COLO668 (cell line): ENCODE measurements at regions not wholly inside any gene's neighbourhood (a gene's known extent, or its start where the extent isn't known, plus 50 kb on each side); places are given as distances from the start of the nearest gene placed in this dataset.
"Not testable (repeated sequence)": the region's sequence is repeated elsewhere in the genome, so short reads cannot be mapped to it uniquely, and the experiment has no call there.

Experiments used
- DNase-seq: peaks from one replicate; lab custom pipeline; 2025; ENCODE audit not compliant: unreplicated experiment; lab: John Stamatoyannopoulos, UW

DNA sequence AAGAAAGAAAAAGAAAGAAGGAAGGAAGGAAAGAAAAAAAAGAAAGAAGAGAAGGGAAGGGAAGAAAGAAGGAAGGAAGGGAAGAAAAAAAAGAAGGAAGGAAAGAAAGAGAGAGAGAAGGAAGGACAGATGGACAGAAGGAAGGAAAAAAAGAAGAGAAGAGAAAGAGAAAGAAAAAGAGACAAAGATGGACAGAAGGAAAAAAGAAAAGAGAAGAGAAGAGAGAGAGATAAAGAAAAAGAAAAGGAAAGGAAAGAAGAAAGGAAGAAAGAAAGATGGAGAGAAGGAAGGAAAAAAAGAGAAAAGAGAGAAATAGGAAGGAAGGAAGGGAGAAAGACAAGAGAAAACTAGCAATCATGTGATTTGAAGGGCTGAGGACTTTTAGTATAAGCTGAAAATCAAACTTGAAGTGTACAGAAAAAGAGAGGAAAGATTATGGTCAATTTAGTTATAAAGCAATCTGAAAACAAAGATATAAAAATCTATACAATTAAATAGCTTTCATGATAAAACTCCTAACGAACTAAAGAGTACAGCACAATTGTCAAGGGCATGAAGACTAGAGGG, 115.3 kb downstream of the LTN1 start:
- no peak for DNase-seq

DNA sequence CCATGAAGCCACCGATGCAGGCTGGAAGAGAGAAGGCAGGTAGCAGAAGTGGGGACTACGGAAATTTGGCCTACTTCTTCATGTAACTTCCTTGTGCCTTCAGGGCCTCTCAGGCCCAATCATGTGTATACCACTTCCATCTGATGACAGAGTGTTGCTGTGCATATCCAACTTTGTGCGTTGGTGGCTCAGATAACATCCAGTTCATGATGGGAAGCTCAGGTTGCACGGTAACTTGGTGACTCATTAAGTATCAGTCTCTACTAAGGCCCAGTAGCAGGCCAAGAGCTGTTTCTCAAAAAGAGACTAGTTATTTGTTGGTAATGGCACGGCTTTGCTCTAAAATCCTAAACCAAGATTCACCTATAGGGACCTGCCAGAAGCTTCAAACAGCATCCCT, 117.6 kb downstream of the LTN1 start:
- DNase-seq = no peak

DNA sequence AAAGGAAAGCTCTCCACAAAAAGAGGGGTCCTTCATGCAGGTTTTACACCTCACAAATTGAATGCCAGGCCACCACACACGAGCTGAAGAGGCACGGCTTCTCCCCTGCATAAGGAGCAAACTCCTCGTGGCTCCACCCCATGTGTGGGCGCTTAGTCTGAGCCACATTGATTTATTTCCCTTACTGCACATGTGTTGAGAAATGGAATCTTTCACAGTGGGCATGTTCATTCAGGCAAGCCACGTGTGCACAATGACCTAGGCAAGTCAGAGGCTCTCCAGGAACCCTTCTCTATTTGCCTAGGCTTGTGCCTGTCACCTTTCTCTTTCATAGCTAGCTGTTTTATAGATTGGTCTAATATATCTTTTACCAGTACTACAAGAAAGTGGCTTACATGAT, 120.5 kb downstream of the LTN1 start:
- DNase-seq = no peak

DNA sequence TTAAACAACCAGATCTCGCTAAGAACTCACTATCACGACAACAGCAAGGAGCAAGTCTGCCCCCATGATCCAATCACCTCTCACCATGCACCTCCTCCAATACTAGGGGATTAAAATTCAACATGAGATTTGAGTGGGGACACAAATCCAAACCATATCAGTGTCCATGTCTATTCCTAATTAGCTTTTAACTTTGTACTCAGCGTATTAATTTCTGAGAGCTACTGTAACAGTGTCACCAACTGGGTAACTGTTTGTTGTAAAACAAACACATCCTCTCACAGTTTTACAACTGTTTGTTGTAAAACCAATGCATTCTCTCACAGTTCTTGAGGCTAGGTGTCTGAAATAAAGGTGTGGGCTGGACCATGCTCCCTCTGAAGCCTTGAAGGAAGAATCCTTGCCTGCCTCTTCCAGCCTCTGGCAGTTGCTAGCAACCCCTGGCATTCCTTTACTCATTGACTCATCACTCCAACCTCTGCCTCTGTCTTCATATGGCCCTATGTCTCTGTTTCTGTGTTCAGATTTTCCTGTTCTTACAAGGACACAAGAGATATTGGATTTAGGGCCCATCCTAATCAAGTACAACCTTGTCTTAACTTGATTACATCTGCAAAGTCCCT, 121.2 kb downstream of the LTN1 start:
- DNase-seq = no peak

DNA sequence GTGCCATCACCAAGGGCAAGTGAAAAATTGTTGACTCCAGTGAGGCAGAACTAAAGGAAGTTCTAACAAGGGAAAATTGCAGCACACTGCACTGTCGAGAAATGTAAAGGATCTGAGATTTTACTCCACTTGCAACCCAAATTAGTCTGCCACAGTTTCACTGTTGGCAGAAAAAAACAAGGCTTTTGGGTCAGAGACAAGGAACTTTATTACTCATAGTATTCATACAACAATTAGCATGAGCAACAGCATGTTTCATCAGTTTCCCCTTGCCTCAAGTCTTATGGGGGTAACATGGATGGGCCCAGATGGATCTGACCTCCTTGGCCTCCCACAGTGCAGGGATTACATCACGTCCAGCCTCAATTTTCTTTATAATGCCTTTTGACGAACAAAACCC, 125.3 kb downstream of the LTN1 start:
- no peak for DNase-seq

DNA sequence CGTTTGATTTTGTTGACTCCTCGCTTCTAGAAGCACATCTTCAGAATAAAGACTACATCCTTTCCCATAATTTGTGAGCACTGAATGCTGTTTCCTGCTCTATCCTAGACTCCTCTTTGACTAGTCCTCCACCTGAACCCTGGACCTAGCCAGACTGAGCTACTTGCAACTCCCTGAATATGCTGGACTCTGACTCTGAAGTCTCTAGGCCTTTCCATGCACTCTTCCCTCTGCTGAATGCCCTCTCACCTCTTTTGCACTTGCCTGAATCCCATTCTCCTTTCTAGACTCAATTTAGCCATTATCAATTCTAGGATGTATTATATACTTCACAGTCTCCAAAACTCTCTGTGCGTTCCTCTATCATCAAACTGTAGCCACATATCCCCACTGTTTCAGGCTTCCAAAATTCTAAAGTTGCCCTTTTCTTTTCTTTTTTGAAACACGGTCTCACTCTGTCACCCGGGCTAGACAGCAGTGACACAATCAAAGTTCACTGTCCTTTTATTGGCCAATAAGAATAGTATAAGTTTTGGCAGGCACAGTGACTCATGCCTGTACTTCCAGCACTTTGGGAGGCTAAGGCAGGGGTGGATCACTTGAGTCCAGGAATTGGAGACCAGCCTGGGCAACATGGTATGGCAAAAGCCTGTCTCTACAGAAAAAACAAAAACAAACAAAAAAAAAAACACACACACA, 127.0 kb downstream of the LTN1 start:
- no peak for DNase-seq

DNA sequence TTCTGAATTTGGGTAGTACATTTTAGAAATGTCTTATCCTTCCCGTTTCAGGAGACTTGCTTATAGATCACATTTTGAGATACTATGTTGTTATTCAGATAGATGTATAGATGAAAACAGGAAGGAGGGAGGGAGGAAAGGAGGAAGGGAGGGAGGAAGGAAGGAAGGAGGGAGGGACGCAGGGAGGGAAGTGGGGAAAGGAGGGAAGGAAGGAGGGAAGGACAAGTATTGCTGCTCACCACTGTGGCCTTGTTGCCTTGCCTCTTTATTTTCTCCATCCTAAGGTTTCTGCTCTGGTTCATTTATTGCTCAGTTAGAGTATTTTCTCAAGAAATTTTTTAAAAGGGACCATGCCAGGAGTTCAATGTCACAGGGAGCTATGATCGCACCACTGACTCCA, 134.3 kb downstream of the LTN1 start:
- DNase-seq = no peak

DNA sequence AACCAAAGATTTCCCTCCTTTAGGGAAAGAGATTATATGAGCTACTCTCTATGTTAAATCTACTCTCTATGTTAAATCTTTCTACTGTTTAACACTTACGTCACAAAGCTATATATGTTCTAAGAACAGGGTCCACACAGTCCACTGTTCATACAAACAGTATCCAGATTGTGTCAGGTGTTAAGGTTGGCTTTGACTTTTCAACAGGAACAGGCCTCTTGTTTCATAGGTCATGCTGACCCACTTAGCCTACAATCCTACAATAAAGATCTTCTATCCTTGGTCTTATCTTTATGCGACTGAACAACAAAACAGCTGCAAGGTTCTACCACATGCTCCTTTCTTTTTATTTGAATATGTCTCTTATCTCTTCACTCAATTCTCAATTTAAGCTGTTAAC, 134.9 kb downstream of the LTN1 start:
- DNase-seq = no peak

DNA sequence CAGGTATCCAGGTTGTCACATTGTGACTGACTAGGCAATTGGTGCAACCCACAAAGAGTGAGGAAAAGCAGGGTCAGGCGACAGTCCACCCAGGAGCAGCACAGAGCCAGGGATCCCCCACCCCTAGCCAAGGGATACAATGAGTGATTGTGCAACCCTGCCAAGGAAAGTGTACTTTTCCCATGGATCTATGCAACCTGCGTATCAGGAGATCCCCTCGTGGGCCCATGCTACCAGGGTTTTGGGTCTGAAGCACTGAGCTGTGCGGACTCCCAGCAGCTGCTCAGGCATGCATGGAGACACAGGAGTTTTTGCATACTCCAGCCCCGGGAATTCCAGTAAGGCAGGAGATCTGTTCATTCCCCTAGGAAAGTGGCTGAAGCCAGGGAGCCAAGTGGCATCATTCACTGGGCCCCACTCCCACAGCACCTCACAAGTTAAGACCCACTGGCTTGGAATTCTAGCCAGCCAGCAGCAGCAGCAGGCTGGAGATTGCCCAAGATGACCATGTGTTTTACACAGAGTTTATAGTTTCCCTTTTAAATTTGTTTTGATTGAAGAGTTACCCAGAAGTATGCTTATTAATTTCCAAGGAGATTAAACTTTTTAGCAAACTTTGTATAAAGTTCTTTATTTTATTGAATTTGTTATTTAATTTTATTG, 136.0 kb downstream of the LTN1 start:
- no peak for DNase-seq

DNA sequence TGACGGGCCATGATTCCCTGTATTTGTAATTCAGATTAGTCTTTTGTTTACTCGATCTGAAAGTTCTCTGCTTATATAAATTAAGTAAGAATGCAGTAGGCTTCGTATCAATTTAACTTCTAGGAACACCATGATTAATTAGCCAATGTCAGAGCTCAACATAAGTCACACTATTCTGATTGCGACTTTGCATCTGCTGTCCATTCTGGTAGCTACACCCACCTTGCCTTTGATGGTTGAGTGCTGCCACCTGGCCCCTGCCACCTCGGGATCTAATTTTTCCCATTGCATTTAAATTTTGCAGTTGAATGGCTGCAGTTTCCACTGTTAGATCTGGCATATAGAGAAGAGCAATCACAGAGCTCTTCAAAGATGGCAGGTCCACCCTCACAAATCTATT, 140.0 kb downstream of the LTN1 start:
- DNase-seq = no peak

DNA sequence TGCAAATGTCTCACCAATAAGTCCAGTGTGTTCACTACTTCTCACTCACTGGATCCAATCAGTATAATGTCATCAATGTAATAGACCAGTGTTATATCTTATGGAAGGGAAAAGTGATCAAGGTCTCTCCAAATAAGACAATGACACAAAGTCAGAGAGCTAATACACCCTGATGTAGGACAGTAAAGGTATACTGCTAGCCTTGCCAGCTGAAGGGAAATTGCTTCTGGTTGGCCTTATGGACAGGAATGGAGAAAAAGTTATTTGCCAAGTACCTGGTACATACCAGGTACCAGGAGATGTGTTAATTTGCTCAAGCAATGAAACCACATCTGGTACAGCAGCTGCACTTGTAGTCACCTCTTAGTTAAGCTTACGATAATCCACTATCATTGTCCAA, 141.0 kb downstream of the LTN1 start:
- no peak for DNase-seq

DNA sequence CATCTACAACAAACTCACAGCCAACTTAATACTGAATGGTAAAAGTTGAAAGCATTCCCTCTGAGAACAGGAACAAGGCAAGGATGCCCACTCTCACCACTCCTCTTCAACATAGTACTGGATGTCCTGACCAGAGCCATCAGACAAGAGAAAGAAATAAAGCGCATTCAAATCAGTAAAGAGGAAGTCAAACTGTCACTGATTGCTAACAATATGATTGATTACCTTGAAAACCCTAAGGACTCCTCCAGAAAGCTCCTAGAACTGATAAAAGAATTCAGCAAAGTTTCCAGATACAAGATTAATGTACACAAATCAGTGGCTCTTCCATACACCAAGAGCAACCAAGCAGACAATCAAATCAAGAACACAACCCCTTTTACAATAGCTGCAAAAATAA, 153.4 kb downstream of the LTN1 start:
- DNase-seq = not testable (repeated sequence)

DNA sequence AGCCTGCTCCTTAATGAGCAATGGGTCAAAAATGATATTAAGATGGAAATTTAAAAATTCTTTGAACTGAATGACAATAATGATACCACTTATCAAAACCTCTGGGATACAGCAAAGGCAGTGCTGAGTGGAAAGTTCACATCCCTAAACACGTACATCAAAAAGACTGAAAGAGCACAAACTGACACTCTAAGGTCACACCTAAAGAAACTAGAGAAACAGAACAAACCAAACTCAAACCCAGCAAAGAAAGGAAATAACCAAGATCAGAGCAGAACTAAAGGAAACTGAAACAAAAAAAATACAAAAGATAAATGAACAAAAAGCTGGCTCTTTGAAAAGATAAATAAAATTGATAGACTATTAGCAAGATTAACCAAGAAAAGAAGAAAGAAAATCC, 155.3 kb downstream of the LTN1 start:
- not testable (repeated sequence) for DNase-seq

DNA sequence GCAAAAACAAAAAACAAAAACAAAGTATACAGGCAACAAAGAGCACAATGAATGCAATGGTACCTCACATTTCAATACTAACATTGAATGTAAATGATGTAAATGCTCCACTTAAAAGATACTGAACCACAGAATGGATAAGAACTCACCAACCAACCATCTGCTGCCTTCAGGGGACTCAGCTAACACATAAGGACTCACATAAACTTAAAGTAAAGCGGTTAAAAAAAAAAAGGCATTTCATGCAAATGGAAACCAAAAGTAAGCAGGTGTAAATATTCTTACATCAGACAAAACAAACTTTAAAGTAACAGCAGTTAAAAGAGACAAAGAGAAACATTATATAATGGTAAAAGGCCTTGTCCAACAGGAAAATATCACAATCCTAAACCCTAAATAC, 156.1 kb downstream of the LTN1 start:
- not testable (repeated sequence) for DNase-seq

DNA sequence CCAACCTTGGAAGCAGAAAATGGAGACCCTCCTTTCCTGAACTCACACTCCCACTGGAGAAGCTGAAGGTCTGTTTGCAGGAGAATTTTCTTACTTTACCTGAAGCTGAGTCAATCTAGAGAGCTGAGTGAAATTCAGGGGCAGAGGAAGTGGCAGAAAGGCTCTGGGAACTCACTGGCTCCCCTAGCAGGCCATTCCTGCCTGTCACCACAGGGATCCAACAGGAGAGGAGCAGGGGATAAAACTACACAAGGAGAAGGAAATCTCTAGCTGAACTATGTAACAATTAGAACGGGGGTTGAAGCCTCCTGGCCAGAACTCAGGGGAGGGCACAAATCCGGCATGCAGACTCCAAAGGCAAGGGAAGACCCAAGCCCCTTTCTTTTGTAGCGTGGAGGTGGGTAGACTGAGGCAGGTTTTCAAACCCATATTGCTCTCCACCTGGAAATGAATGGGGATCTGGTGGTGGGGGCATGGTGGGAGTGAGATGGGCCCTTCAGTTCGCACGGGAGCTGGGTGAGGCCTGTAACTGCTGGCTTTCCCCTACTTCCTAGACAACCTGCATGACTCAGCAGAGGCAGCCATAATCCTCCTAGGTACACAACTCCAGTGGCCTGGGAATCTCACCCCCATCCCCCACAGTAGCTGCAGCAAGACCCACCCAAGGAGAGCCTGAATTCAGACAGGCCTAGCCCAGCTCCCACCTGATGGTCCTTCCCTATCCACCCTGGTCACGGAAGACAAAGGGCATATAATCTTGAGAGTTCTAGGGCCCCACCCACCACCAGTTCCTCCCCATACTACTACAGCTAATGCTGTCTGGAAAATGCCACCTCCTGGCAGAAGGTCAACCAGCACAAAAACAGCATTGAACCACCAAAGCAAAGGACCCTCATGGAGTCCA, 158.1 kb downstream of the LTN1 start:
- no peak for DNase-seq

DNA sequence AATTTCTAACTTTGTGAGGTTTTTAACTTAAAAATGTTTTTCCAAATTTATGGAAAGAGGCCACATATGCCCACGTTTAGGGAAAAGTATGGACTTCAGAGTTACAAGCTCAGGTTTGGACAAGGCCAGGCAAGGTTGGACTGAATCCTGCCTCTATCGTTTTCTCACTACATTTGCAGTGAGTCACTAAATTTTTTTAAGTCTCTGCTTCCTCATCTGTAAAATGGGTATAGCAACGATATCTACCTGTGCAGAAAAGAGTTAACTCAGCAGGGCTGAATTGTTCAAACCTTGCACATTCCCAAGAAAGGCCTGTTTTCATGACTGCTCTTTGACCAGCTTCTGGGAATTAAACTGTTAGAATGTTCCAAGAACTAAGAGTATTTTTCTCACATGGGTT, 159.1 kb downstream of the LTN1 start:
- DNase-seq = no peak

DNA sequence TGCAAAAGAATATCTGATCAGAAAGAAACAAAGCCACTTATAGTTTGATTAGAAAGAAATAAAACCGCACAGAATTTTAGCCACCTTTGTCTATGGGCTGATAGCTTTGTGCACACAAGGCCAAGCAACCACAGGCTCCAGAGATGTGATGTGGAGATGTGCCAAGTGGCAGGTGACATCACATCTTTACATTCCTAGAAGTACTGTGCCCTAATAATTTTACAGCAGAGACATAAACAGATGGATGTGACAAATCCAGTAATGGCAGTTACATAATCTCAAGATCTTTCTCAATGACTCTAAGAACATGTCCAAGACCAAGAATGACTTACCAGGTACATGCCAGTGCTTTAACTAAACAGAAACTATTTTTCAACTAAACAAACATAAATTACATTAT, 159.5 kb downstream of the LTN1 start:
- DNase-seq = no peak

DNA sequence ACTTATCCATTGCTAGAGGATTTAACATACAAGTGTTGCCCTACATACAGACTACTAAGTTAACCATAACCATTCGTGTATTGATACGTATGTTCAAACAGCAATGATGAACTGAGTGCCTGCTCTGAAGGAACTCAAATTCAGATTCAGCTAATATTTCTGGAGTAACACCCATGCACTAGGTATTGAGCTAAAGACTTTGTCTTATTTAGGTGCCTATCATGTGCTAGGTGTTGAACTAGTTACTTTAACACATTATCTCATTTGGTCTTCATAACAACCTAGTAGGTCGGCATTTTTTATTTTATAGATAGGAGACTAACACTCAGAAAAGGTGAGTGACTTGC, 160.0 kb downstream of the LTN1 start:
- DNase-seq = no peak

DNA sequence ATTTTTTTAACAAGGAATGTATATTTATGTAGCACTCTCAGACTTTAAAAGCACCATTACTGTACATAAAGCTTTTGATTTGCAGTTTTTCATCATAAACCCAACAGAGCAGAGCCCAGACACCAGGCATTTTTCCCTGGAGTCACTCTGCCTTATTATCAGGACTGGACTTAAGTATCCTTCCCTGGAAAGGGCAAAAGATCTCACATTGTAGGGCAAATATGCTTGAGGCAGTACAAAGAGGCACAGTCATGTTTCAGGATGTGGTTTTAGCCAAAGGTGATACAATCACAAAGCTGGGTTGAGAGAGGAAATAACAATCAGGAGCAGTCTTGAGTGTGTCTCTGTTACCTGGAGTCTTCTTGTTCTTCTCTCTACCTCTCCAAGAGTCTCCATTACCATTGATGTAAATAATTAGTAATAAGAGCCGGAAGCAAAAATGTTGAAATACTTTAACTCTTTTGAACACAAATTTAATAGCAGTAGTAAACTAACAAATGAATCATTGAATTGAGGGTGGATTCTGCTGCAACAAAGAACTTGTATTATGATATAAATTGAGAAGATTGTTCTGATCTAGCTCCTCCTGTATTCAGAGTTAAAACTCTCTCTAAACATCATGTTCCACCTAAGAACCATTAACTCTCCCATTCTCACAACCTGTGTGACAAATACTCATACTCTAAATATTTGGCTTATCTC, 160.5 kb downstream of the LTN1 start:
- no peak for DNase-seq

DNA sequence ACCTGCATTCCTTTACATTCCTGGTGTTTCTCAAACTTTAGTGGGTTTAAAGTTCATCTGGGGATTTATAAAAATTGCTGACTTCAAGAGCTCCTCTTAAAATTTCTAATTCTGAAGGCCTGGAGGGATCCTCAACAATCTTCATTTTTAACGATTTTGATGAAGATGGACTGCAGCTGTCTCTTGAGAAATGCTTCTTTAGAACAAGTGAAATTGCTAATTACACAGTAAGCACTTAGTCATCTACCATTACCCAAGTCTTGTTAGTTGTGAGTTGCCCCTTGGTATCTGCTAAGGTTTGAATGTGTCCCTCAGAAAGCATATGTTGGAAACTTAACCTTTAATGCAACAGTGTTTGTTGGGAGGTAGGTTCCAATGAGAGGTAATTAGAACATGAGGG, 163.7 kb downstream of the LTN1 start:
- no peak for DNase-seq

DNA sequence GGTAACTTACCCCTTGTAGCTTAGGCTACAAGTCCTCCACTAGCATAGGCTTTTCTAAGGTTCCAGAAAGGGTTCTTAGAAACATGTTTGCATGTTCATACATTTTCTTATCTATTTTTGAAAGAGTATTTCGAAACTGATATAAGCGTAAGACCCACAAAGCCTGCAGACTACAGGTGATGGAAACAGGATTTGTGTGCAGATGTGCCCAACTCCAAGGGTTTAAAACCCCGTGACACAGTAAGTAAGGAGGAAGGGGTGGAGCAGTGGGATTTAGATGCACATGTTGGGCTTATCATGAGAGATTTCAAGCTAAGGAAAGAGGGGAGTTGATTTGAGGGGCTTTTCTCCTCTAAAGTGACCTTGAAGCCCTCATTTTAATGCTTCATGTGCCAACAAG, 164.7 kb downstream of the LTN1 start:
- DNase-seq = no peak
